Thymus (tissue), 11 donors: ENCODE measurements at regions not wholly inside any gene's neighbourhood (a gene's known extent, or its start where the extent isn't known, plus 50 kb on each side); places are given as distances from the start of the nearest gene placed in this dataset.
"Not testable (repeated sequence)": the region's sequence is repeated elsewhere in the genome, so short reads cannot be mapped to it uniquely, and the experiment has no call there.

Experiments
- DNase-seq, 9 donors: peaks; one replicate each; pipeline ENCODE4 v3.0.0-alpha.2; 2013; ENCODE audit warnings: low spot score in 9 of 9, low read depth in 6 of 9, missing footprints in 1 of 9
- H3K27ac ChIP-seq, 2 donors: one replicate each; pipeline ENCODE4 v1.5.1; 2013; ENCODE audit warnings: control low read depth in 1 of 2, low read depth in 1 of 2, low read length in 1 of 2, mild to moderate bottlenecking in 1 of 2, moderate library complexity in 1 of 2
- H3K27me3 ChIP-seq, 2 donors: one replicate each; pipeline ENCODE4 v1.5.1; 2013; ENCODE audit warnings: low read length in 1 of 2; ENCODE audit not compliant: control insufficient read depth in 2 of 2, insufficient read depth in 1 of 2
- H3K36me3 ChIP-seq, 2 donors: one replicate each; pipeline ENCODE4 v1.5.1; 2013; ENCODE audit warnings: low read length in 1 of 2, mild to moderate bottlenecking in 1 of 2, moderate library complexity in 1 of 2; ENCODE audit not compliant: control insufficient read depth in 2 of 2, insufficient read depth in 2 of 2
- H3K4me1 ChIP-seq, 2 donors: one replicate each; pipeline ENCODE4 v1.5.1; 2013; ENCODE audit warnings: low read length in 2 of 2; ENCODE audit not compliant: control insufficient read depth in 2 of 2, insufficient read depth in 2 of 2
- H3K4me3 ChIP-seq, 2 donors: one replicate each; pipeline ENCODE4 v1.5.1; 2013; ENCODE audit warnings: low read length in 2 of 2, control low read depth in 1 of 2, mild to moderate bottlenecking in 1 of 2
- H3K9me3 ChIP-seq, 2 donors: one replicate each; pipeline ENCODE4 v1.5.1; 2013; ENCODE audit warnings: low read length in 1 of 2, mild to moderate bottlenecking in 1 of 2; ENCODE audit not compliant: control insufficient read depth in 2 of 2, insufficient read depth in 1 of 2
- WGBS: extraction: QIAGEN DNeasy Blood & Tissue Kit; methylation state at CpG from one replicate; pipeline ENCODE4 v1.1.7; 2013; 5-methylcytosine and 5-hydroxymethylcytosine counted together
- donor health status: healthy.

- H3K27ac ChIP-seq = not testable (repeated sequence)
- WGBS = 95% methylated on average over 14 of the region's 14 CpGs
- H3K4me1 ChIP-seq = peaks cover 0 to 25% of the 10 kb centered on the region in 2 donors
Observed at GRCh38 chr16:29287871-29288535, 118.5 kb downstream of the NPIPB11 start.

GRCh38 chr16:29287246-29287645 is 119.3 kb downstream of the NPIPB11 start:
- H3K9me3 ChIP-seq, H3K27me3 ChIP-seq, H3K4me3 ChIP-seq, H3K36me3 ChIP-seq, H3K27ac ChIP-seq: not testable (repeated sequence)
- 74% methylated on average over 5 of the region's 5 CpGs for WGBS
- peak in 1 of 9 donors; percentile 9 for DNase-seq
- peaks cover 0 to 25% of the 10 kb centered on the region in 2 donors for H3K4me1 ChIP-seq

More at GRCh38 chr16:29287871-29288535, 118.5 kb downstream of the NPIPB11 start:
- DNase-seq, H3K27me3 ChIP-seq, H3K36me3 ChIP-seq, H3K4me3 ChIP-seq, H3K9me3 ChIP-seq: not testable (repeated sequence)

GRCh38 chr16:29286796-29287195 is 119.7 kb downstream of the NPIPB11 start:
- H3K4me1 ChIP-seq = peaks cover 0 to 25% of the 10 kb centered on the region in 2 donors
- 95% methylated on average over 17 of the region's 19 CpGs for WGBS
- DNase-seq, H3K4me3 ChIP-seq, H3K27ac ChIP-seq, H3K27me3 ChIP-seq, H3K9me3 ChIP-seq, H3K36me3 ChIP-seq: not testable (repeated sequence)

- not testable (repeated sequence) for H3K36me3 ChIP-seq, H3K27me3 ChIP-seq, H3K27ac ChIP-seq, H3K4me3 ChIP-seq, H3K9me3 ChIP-seq, DNase-seq
- WGBS = 97% methylated on average over 15 of the region's 15 CpGs
- H3K4me1 ChIP-seq = peaks cover 0 to 25% of the 10 kb centered on the region in 2 donors
Observed at GRCh38 chr16:29286161-29286560, 120.3 kb downstream of the NPIPB11 start.

GRCh38 chr16:29285151-29285885 is 121.2 kb downstream of the NPIPB11 start:
- H3K36me3 ChIP-seq, H3K4me3 ChIP-seq, H3K27me3 ChIP-seq, H3K27ac ChIP-seq, H3K9me3 ChIP-seq: not testable (repeated sequence)
- H3K4me1 ChIP-seq = peaks cover 0 to 20% of the 10 kb centered on the region in 2 donors
- 42% methylated on average over 32 of the region's 32 CpGs for WGBS
- peak in 3 of 9 donors; percentile 16 to 46 (median 18) for DNase-seq

- not testable (repeated sequence) for H3K9me3 ChIP-seq, DNase-seq, H3K4me3 ChIP-seq, H3K27me3 ChIP-seq, H3K36me3 ChIP-seq, H3K27ac ChIP-seq
- WGBS = 68% methylated on average over 5 of the region's 5 CpGs
- H3K4me1 ChIP-seq = peaks cover 0 to 20% of the 10 kb centered on the region in 2 donors
Observed at GRCh38 chr16:29284723-29285122, 121.8 kb downstream of the NPIPB11 start.

- WGBS = 91% methylated on average over 4 of the region's 4 CpGs
- not testable (repeated sequence) for H3K27ac ChIP-seq, H3K9me3 ChIP-seq, H3K27me3 ChIP-seq, DNase-seq, H3K4me3 ChIP-seq, H3K36me3 ChIP-seq
- H3K4me1 ChIP-seq = peaks cover 0 to 20% of the 10 kb centered on the region in 2 donors
Observed at GRCh38 chr16:29284159-29284558, 122.4 kb downstream of the NPIPB11 start.

- H3K9me3 ChIP-seq, H3K4me1 ChIP-seq, H3K36me3 ChIP-seq, H3K27me3 ChIP-seq, H3K4me3 ChIP-seq, H3K27ac ChIP-seq, DNase-seq: not testable (repeated sequence)
- 91% methylated on average over 4 of the region's 8 CpGs for WGBS
Observed at GRCh38 chr16:29278097-29278871, 128.2 kb downstream of the NPIPB11 start.

GRCh38 chr16:29276446-29276845 is 130.1 kb downstream of the NPIPB11 start:
- not testable (repeated sequence) for H3K4me3 ChIP-seq, H3K36me3 ChIP-seq, H3K27ac ChIP-seq, H3K4me1 ChIP-seq, H3K9me3 ChIP-seq, H3K27me3 ChIP-seq, DNase-seq
- WGBS = 97% methylated on average over 5 of the region's 5 CpGs
